GM18505 (cell line): ENCODE measurements at regions not wholly inside any gene's neighbourhood (a gene's known extent, or its start where the extent isn't known, plus 50 kb on each side); places are given as distances from the start of the nearest gene placed in this dataset.

Source experiments
- ATAC-seq: cut with Tn5 transposase; IDR thresholded peaks from one replicate; pipeline ENCODE4 v1.9.1; 2021; ENCODE audit not compliant: unreplicated experiment
- POLR2A ChIP-seq: IDR thresholded peaks from 4 replicates; pipeline ENCODE4 v1.6.1; 2011; ENCODE audit warnings: borderline replicate concordance; ENCODE audit not compliant: insufficient read depth, insufficient read length; ENCODE audit errors: extremely low read depth

DNA sequence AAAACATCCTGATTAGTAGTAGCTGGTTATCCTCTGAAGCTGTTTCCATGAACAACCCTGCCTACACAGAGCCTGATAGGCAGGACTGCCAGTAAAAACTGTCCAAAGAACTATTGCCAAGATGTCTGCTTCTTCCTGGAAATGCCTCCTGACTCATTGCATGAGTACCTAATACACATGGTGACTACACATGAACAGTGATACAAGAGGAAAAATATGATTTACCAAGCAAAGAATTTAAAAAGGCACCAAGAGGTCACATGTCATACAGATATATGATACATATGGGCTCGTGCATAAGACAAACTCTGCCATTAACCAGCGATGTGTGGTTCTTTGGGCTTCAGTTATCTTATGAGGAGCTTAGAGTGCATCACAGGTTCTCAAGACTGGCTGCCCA, 552.3 kb downstream of the SLC16A7 start:
- ATAC-seq: no peak
- no peak for TF ChIP-seq POLR2A

DNA sequence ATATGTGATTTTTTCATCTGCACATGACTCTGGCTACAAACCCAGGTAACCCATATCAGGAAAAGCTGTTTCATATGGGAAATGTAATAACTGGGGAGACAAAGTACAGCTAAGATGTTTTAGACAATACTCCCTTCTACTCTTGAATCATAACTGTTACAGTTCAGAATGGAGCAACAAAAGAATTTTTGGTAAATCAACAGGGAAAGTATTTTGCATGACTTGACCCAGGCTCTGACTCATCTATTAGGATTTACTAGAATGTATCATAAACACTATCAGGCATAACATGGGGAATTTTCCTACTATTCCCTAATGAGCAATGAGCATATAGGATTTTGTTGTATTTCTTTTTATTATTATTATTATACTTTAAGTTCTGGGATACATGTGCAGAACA, 553.0 kb downstream of the SLC16A7 start:
- ATAC-seq: no peak

DNA sequence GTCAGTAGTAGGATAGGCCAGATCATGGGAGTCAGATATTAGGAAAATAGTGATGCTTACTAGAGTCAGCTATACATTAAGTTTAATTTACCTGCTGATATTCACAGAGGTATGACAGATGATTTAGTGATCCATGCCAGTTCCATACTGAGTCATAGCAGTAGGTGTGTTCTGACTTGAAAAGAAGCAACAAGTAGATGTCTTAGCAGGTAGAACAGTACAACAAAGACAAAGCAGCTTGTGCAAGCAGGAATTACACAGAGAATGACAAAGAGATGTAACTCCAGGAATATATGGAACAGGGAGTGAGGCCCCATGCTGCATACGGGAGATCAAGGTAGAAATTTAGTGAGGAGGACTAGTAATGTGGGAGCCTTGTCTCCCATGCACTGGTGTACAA, 556.9 kb downstream of the SLC16A7 start:
- TF ChIP-seq POLR2A: no peak

More for the DNA sequence above, 553.0 kb downstream of the SLC16A7 start:
- no peak for TF ChIP-seq POLR2A

DNA sequence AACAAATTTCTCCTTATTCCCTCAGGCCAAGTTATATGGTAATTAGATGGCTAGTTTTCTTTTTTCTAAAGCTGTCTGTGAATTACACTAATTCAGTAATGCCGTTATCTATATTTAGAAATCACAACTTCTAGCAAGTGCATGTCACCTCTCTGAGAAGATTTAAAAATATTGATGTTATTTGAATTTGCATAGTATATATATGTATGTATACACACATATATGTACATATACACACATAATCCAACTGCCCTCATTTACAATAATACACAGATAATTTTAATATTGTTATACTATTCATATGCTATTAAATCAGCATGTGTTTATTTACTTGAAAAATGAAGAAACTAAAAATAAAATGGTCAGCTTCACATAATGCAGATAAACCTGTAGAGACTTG, 563.9 kb downstream of the SLC16A7 start:
- no peak for TF ChIP-seq POLR2A
- no peak for ATAC-seq

More for the DNA sequence above, 556.9 kb downstream of the SLC16A7 start:
- ATAC-seq: no peak

DNA sequence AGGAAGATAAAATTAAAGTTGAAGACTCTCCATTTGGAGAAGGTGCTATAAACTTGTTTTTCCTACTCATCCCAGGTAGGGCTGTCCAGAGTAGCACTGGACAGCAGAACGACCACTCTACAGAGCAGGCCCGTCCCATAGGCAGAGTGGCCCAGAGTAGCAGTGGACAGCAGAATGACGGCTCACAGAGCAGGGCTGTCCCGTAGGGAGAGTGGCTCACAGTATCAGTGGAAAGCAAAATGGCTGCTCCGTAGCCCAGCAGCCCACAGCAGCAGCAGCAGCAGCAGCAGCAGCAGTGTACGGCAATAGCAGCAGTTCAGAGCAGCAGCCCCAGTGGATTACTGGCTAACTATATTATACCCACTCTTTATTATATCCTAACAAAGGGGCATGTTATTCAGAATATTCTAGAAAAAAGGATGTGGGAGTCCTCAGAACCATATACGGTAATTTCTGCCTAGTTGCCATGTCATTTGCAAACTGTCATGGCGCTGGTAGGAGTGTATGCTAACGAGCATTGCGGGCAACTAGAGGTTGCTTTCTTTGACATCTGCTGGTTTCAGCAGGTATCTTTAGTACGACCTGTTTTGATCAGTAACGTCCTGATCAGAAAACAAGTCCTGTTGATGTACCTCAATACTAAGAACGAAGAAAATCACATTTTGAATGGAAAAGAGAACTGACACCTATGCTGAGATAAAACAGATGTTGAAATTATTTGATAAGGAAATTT, 567.3 kb downstream of the SLC16A7 start:
- ATAC-seq: no peak
- no peak for TF ChIP-seq POLR2A

DNA sequence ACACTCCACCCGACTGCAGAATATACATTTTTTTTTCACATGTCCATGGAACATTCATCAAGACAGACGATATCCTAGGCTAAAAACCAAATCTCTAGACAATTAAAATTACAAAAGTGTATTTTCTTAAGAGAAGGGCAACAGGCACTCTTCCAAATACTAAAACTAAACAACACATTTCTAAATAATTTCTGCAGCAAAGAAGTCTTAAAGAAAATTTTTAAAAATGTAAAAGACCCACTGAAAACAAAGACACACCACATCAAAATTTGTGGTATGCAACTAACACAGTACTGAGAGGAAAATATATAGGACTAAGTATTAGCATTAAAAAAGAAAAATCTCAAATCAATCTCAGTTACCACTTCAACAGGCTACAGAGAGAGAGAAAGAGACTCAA, 570.0 kb downstream of the SLC16A7 start:
- TF ChIP-seq POLR2A: no peak
- no peak for ATAC-seq

DNA sequence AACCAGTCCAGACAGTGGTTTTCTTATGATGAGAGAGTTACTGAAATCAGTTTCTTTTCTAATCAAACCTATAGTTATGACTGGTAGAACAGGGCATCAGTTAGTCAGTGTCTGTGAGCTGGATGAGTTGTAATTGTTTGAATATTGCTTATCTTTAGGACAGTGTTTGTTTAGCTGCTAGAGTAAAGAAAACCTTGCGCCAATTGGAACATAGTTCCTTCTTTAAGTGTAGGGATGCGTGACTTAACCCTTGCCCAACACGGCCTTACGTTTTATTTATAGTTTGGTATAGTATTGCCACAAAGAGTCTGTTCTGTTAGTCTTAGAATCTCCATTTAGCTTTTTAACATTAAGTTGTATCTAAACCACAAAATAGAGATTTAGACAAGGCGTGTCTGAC, 572.6 kb downstream of the SLC16A7 start:
- ATAC-seq: no peak
- no peak for TF ChIP-seq POLR2A

DNA sequence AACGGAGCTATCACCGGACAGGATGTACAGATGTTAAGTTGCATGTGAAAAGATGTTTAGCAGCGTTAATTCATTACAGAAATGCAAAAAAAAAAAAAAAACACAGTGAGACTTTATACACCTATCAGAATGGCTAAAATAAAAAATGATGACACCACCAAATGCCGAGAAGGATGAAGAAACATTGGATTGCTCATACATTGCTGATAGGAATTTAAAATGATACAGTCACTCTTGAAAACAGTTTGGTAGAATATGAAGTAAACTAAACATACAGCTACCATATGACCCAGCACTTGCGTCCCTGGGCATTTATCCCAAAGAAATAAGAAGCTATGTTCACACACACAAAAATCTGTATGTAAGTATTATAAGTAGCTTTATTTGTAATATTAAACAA, 574.1 kb downstream of the SLC16A7 start:
- no peak for TF ChIP-seq POLR2A
- no peak for ATAC-seq

DNA sequence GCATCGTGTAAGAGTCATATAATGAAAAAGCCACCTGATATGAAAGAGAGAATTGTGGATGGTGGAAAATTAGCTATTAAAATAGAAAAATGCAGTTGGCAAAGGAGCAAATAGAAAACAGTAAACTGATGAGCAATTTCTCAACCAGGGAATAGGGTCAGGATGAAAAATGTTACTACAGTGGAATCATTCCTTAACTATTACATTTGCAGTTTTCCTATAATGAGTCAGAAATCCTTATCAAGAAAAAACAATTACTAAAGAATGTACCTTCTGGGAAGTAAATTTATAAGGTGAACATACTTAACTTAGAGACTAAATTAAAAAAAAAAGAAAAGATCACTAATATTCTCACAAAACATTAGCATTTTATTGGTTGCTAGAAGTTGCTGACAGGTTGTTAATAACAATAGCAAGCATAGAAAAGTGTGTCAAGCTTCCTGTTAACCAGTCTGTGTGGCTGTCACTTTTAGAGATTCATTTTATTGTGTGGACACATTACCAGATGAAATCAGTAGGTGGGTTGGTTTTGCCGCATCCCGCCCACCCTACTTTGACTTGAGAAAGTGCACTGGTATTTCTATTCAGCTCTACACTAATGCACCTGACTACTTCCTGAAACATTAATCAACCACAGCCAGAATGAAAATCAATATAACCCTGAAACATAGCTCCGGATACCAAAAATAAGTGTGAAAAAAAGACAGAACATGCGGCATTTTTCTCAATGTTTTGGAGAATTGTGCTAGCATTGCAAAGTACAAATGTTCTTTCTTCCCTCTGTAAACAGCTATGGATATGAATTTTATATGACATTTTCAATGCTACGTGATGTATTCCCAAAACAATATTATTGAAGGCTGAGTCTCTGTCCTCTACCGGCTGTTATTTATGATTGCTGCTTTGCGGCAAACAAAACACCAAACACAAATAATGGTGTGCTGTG, 576.7 kb downstream of the SLC16A7 start:
- ATAC-seq: no peak
- no peak for TF ChIP-seq POLR2A

DNA sequence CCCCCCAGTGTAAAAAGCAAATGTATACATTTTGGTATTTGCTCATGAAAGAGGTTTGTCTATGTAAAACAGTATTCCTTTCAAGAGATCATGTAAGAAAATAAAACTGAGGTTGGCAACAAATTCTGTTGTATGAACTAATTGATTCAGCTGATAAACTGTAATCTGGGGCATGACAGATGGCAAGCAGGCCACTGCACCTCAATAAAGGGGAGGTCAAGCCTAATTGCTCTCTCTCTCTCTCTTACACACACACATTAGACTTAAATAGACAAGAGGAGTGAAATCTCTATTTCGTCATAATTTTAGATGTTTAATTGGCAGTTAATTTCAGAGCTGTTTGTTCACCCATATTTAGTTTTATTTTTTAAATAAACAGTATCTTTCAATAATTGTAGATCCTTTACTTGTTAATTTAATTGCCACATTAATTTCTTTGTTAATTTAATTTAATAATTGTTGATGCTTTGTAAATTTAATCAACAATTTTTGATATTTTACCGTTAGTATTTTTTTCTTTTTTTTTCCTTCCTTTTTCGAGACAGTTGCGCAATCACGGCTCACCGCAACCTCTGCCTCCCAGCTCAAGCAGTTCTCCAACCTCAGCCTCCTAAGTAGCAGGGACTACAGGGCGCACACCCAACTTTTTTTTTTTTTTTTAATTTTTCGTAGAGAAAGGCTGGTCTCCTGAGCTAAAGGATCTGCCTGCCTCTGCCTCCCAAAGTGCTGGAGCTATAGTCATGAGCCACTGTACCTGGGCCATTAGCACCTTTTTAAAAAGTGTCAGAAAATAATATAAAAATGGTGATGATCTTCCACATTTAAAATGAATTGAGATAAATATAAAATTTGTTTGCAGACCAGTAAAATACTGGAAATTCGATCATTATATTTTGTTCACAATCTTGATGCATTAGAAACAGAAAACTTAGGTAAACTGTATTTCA, 577.7 kb downstream of the SLC16A7 start:
- ATAC-seq: no peak
- no peak for TF ChIP-seq POLR2A

DNA sequence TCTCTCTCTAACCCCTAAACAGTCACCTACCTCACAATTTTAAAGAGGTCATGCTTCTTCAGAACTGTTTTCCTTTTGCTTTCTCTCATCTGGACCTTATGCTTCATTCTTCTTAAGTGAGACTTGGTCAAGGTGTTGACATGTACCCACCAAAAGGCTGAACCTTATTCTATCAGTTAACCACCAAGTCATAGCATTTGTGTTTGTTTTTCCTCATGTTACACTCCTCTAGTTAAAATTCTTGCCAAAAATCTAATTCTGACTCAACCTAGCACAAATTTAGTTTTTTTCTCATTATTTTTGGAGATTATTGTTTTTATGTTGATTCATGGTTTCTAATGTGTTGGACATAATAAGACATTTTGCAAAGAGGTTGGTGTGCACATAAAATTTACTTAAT, 578.6 kb downstream of the SLC16A7 start:
- no peak for TF ChIP-seq POLR2A
- no peak for ATAC-seq

DNA sequence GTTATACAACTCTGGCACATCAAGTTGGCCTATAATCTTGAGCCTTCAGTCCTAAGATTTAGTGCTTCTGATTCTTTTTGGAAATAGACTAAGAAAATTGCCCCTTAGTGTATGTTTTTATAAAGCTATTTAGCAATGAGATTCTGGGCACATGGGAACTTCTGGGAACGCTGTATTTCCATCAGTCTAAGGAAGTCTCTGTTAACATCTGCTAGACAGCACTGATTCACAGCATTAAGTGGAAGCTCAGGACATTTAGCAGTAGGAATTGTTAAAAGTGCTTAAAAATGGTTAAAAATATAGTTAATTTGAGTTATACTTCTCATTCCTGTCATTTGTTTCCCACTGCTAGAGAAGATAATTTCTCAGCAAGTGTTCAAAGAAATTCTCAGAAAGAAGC, 579.1 kb downstream of the SLC16A7 start:
- no peak for ATAC-seq

DNA sequence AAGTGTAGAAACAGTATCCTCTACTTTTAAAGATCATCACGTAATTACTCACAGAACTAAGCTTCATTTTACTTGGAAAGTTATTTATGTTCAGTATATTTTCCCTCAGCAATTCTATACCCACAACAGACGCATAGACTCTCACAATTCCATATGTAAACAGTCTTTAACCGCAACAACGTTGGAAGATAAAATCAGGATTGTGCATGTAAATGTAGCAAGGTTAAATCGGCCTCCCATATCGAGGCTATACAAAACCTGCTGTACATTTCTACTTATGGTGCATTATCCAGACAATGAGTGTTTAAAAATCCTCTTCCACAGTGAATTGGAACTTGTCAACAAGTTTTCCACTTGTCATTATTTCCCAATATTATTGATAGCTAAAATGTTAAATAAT, 581.1 kb downstream of the SLC16A7 start:
- no peak for TF ChIP-seq POLR2A
- ATAC-seq: no peak

More for the DNA sequence above, 579.1 kb downstream of the SLC16A7 start:
- TF ChIP-seq POLR2A: no peak

DNA sequence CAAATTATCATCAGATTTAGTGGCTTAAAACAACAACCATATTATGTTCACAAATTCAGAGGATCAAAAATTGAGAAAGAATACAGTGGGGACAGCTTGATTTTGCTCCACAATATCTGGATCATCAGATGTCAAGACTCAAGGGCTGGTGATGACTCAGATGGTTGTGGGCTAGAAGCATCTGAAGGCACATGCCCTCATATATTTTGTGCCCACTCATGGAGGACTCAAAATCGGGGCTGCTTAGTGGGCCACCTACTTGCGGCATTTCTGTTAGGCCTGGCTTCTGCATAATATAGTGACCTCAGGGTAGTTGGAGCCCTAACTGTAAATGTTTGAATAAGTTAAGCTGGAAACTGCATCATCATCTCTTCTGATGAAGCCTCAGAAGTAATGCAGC, 584.5 kb downstream of the SLC16A7 start:
- no peak for ATAC-seq
- no peak for TF ChIP-seq POLR2A

DNA sequence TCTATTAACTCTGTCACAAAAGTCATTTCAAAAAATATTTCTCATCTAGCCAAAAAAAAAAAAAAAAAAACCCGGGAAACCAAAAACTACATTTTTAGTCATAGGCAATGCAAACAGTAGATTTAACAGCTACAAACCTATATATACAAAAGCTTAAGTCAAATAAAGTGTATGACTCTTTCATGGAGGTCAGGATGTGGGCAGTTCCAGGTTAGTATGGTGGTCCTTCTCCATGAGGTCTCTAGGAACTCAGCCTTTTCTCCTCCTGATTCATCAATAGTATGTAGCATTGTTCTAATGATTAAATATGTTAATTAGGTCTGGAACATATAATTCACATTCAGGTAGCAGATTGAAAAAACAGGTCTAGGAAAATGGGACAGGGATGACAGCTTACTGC, 586.5 kb downstream of the SLC16A7 start:
- TF ChIP-seq POLR2A: no peak
- ATAC-seq: no peak
